ENCODE measurements at regions not wholly inside any gene's neighbourhood (a gene's known extent, or its start where the extent isn't known, plus 50 kb on each side); places are given as distances from the start of the nearest gene placed in this dataset.

GRCh38 chr1:190595438-190595837 lies 117.8 kb upstream of the BRINP3 start:
- no peak for ATAC-seq
- no peak for DNase-seq (ENCODE audit: low spot score)
- Histone ChIP-seq H3K4me1 (ENCODE audit: insufficient read depth, low read length) (no peaks in the 10 kb centered on the region), H3K4me2 (ENCODE audit: low read depth, low read length) (no peak overlapping the region), H3K27me3 (ENCODE audit: control insufficient read depth in 1 of 2, insufficient read depth in 2 of 2, low read length in 2 of 2) (no peaks in the 10 kb centered on the region), H3K9me3 (ENCODE audit: low read length) (no peaks in the 10 kb centered on the region), H3K9ac (ENCODE audit: insufficient read depth, low read depth, low read length) (no peak overlapping the region), H3K36me3 (replicated peaks in 1 of 2; ENCODE audit: control insufficient read depth in 1 of 2, insufficient read depth in 2 of 2, low read length in 2 of 2) (no peaks in the 10 kb centered on the region), H3K27ac (ENCODE audit: extremely low read length, insufficient read depth, low read length) (no peak overlapping the region), H2AFZ (ENCODE audit: low read length) (no peak overlapping the region), H3K79me2 (ENCODE audit: insufficient read depth, low read length) (no peaks in the 10 kb centered on the region), H3K4me3 (replicated peaks in 1 of 3; ENCODE audit: insufficient read depth in 1 of 3, low read depth in 2 of 3, low read length in 3 of 3) (no peak overlapping the region), H4K20me1 (ENCODE audit: insufficient read depth, low read length) (no peaks in the 10 kb centered on the region)
- intact Hi-C loops (cut with micrococcal nuclease; ENCODE audit: unreplicated experiment): no loop called here
- WGBS (ENCODE audit: low lambda C conversion rate): 31% methylated on average over 2 of the region's 2 CpGs
- BruUV-seq (replicated peaks): no TSS peak
- FAIRE-seq: no peak
- in situ Hi-C loops (cut with HindIII; ENCODE audit: extremely low pct_ligation_motif_present, low pct_unique_long_range_greater_than_20kb): no loop called here
- TF ChIP-seq HDAC2 (CRISPR knock-in tag; IDR thresholded peaks at IDR 0.05) (no peak), ATF2 (CRISPR knock-in tag; IDR thresholded peaks at IDR 0.05) (no peak), MYC (CRISPR knock-in tag; IDR thresholded peaks at IDR 0.05; ENCODE audit: borderline replicate concordance) (no peak), HOXD1 (CRISPR knock-in tag; IDR thresholded peaks at IDR 0.05) (no peak), ARNT2 (CRISPR knock-in tag; IDR thresholded peaks at IDR 0.05; ENCODE audit: low read depth) (no peak), KLF16 (CRISPR knock-in tag; IDR thresholded peaks at IDR 0.05) (no peak), ZNF484 (CRISPR knock-in tag; IDR thresholded peaks at IDR 0.05; ENCODE audit: borderline replicate concordance, low read depth) (no peak), MIXL1 (CRISPR knock-in tag; IDR thresholded peaks at IDR 0.05) (no peak), ZNF326 (CRISPR knock-in tag; IDR thresholded peaks at IDR 0.05; ENCODE audit: borderline replicate concordance) (no peak), IRF1 (CRISPR knock-in tag; IDR thresholded peaks at IDR 0.05; ENCODE audit: low read depth) (no peak), REXO4 (CRISPR knock-in tag; IDR thresholded peaks at IDR 0.05; ENCODE audit: borderline replicate concordance) (no peak), GMEB2 (CRISPR knock-in tag; IDR thresholded peaks at IDR 0.05; ENCODE audit: low read depth) (no peak), PRDM4 (CRISPR knock-in tag; IDR thresholded peaks at IDR 0.05; ENCODE audit: borderline replicate concordance) (no peak)
- POLR2A ChIA-PET: no interaction called here
- CTCF ChIA-PET (ENCODE audit: low intra/inter-chr PET ratio, low total read pairs): no interaction called here

Measured in HepG2 (cell line).